ENCODE measurements at regions not wholly inside any gene's neighbourhood (a gene's known extent, or its start where the extent isn't known, plus 50 kb on each side); places are given as distances from the start of the nearest gene placed in this dataset.
"Not testable (repeated sequence)": the region's sequence is repeated elsewhere in the genome, so short reads cannot be mapped to it uniquely, and the experiment has no call there.

GRCh38 chr5:178055536-178055935, 57.8 kb upstream of the N4BP3 start:
- TF ChIP-seq POLR2AphosphoS5 (IDR thresholded peaks at IDR 0.05) = peak in 1 of 3 donors; percentile 10
- H3K27ac ChIP-seq; H3K9me3 ChIP-seq; H3K4me1 ChIP-seq; DNase-seq; H3K27me3 ChIP-seq (replicated peaks in 1 of 7); H3K4me3 ChIP-seq; intact Hi-C loops (cut with DNase I; ENCODE audit: low total_unique reads); H3K36me3 ChIP-seq: not testable (repeated sequence)
- WGBS, 5 donors = 91 to 97% (median 96%) methylated on average over 24 of the region's 24 CpGs

DNA sequence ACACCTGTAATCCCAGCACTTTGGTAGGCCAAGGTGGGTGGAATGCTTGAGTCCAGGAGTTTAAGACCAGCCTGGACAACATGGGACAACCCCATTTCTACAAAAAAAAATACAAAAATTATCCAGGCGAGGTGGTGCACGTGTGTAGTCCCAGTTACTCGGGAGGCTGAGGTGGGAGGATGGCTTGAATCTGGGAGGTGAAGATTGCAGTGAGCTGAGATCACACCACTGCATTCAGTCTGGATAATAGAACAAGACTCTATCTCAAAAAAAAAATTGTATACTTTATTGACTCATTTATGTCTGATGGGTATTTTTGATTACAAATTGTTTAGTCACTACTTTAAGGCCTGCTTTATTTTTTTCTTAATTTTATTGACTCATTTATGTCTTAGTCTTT, 56.0 kb upstream of the PROP1 start:
- intact Hi-C loops (cut with DNase I; ENCODE audit: low total_unique reads); DNase-seq: not testable (repeated sequence)

GRCh38 chr5:178050873-178051272, 54.8 kb upstream of the PROP1 start:
- H3K4me1 ChIP-seq; H3K27me3 ChIP-seq (replicated peaks in 1 of 7); H3K27ac ChIP-seq; H3K9me3 ChIP-seq; H3K4me3 ChIP-seq; DNase-seq; H3K36me3 ChIP-seq; intact Hi-C loops (cut with DNase I; ENCODE audit: low total_unique reads): not testable (repeated sequence)
- no CpG with 5 or more reads among the region's 8 CpGs for WGBS, 5 donors

More for the DNA sequence above, 56.0 kb upstream of the PROP1 start:
- H3K27ac ChIP-seq; H3K36me3 ChIP-seq; H3K27me3 ChIP-seq (replicated peaks in 1 of 7); H3K4me1 ChIP-seq; H3K9me3 ChIP-seq; H3K4me3 ChIP-seq: not testable (repeated sequence)
- WGBS, 5 donors = 87 to 98% (median 92%) methylated on average over 3 of the region's 3 CpGs

GRCh38 chr5:178047943-178048342, 51.9 kb upstream of the PROP1 start:
- peak overlapping the region in 2 of 8 donors; percentile 27 to 47 for H3K4me3 ChIP-seq
- H3K4me1 ChIP-seq; DNase-seq; H3K27me3 ChIP-seq (replicated peaks in 1 of 7); H3K27ac ChIP-seq; intact Hi-C loops (cut with DNase I; ENCODE audit: low total_unique reads); H3K36me3 ChIP-seq; H3K9me3 ChIP-seq: not testable (repeated sequence)
- WGBS, 5 donors = 27 to 58% (median 33%) methylated on average over 2 to 4 of the region's 7 CpGs

DNA sequence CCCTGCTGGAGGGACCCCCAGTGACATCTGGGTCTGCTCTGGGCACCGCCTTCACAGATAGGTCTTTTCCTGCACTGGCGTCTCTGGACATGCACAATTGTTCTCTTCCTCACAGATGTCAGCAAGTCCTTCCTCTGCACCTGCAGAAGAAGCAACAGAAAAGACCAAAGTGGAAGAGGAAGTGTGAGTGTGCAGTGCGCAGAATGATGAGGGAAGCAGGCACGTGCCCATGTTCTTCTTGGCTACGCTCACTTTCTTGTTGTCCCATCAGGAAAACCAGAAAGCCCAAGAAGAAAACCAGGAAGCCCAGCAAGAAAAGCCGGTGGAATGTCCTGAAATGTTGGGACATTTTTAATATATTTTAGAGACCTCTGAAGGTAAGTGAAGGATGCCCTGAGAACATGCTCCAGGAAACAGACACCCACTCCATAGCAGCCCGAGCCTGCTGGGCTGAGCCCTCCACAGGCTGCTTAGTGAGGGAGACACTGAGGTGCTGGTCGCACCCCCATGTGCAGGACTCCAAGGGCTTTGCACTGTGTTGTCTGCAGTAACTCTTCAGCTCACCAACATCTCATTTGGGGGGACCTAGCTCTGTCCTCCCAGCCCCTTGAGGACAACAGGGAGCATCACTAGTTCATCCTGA, 50.8 kb upstream of the PROP1 start:
- intact Hi-C loops (cut with DNase I; ENCODE audit: low total_unique reads); H3K27me3 ChIP-seq (replicated peaks in 1 of 7); H3K9me3 ChIP-seq; H3K36me3 ChIP-seq; H3K4me1 ChIP-seq: not testable (repeated sequence)
- peak overlapping the region in 3 of 8 donors; percentile 9 to 47 (median 27) for H3K4me3 ChIP-seq
- peak in 1 of 3 donors; percentile 31 for TF ChIP-seq POLR2AphosphoS5 (IDR thresholded peaks at IDR 0.05)
- H3K27ac ChIP-seq = peak overlapping the region in 5 of 8 donors; percentile 39 to 59 (median 55)
- peak; percentile 79 for DNase-seq
- 32 to 55% (median 35%) methylated on average over 6 to 8 of the region's 8 CpGs for WGBS, 5 donors

- H3K27me3 ChIP-seq (replicated peaks in 1 of 7); H3K9me3 ChIP-seq; H3K4me3 ChIP-seq; DNase-seq; H3K27ac ChIP-seq; intact Hi-C loops (cut with DNase I; ENCODE audit: low total_unique reads); H3K4me1 ChIP-seq; H3K36me3 ChIP-seq: not testable (repeated sequence)
- 88% methylated on average over 1 of the region's 7 CpGs; no CpG with 5 or more reads in 4 of the 5 donors for WGBS, 5 donors
Measured at GRCh38 chr5:178045963-178046362, 49.9 kb upstream of the PROP1 start.

Measured in spleen (tissue), 11 donors.